ENCODE measurements at regions not wholly inside any gene's neighbourhood (a gene's known extent, or its start where the extent isn't known, plus 50 kb on each side); places are given as distances from the start of the nearest gene placed in this dataset.

DNA sequence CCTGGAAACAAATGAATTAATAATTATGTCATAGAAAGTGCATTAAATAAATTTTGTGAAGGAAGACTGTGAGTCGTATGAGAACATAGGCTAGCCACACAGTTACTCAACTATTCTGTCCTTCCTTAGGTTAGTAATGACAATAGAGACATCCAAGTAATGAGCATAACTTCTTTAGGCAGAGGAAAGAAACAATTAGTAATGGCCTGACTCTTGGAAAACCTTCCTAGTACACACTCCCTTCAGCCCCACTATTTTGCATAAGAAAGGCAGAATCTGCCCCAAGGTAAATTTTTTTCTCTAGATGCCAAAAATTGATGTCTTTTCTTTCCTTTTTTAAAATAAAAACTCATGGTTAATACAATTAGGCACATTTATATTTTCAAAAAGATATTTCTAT, 1619.0 kb upstream of the WWC1 start:
- H3K4me3 ChIP-seq (ENCODE audit: low read depth, low read length, poor library complexity, severe bottlenecking) = no peak overlapping the region
- no peak overlapping the region for H2AFZ ChIP-seq (ENCODE audit: low read length)
- no peaks in the 10 kb centered on the region for H3K9me2 ChIP-seq (ENCODE audit: insufficient read depth, low read length)
- H3K27ac ChIP-seq (ENCODE audit: low read depth, low read length, poor library complexity, severe bottlenecking) = no peak overlapping the region
- no peaks in the 10 kb centered on the region for H3K36me3 ChIP-seq (ENCODE audit: insufficient read depth, low read length)
- no TSS peak for BruUV-seq (replicated peaks)
- no peaks in the 10 kb centered on the region for H4K20me1 ChIP-seq (ENCODE audit: insufficient read depth, low read length)
- no peaks in the 10 kb centered on the region for H3K9me3 ChIP-seq (ENCODE audit: low read length)
- DNase-seq (ENCODE audit: low spot score) = no peak
- no peaks in the 10 kb centered on the region for H3K4me1 ChIP-seq (ENCODE audit: insufficient read depth, low read length, poor library complexity, severe bottlenecking)
- no peaks in the 10 kb centered on the region for H3K79me2 ChIP-seq (ENCODE audit: insufficient read depth, low read depth, low read length)
- POLR2A ChIA-PET = no interaction called here
- CTCF ChIA-PET (ENCODE audit: unreplicated experiment) = no interaction called here
- H3K4me2 ChIP-seq (ENCODE audit: low read length) = no peak overlapping the region
- TF ChIP-seq CTCF (conservative IDR thresholded peaks at IDR 0.05; ENCODE audit: low read length) (no peak), EZH2phosphoT487 (IDR thresholded peaks at IDR 0.05; ENCODE audit: borderline replicate concordance, low read depth, low read length) (no peak)
- intact Hi-C loops (cut with micrococcal nuclease; ENCODE audit: unreplicated experiment) = no loop called here

- H4K20me1 ChIP-seq (ENCODE audit: insufficient read depth, low read length) = no peaks in the 10 kb centered on the region
- ChIA-PET CTCF (ENCODE audit: unreplicated experiment) (no interaction called here), POLR2A (no interaction called here)
- H2AFZ ChIP-seq (ENCODE audit: low read length) = no peak overlapping the region
- TF ChIP-seq CTCF (conservative IDR thresholded peaks at IDR 0.05; ENCODE audit: low read length) (no peak), EZH2phosphoT487 (IDR thresholded peaks at IDR 0.05; ENCODE audit: borderline replicate concordance, low read depth, low read length) (no peak)
- no peaks in the 10 kb centered on the region for H3K9me2 ChIP-seq (ENCODE audit: insufficient read depth, low read length)
- BruUV-seq (replicated peaks) = no TSS peak
- H3K9me3 ChIP-seq (ENCODE audit: low read length) = no peaks in the 10 kb centered on the region
- DNase-seq (ENCODE audit: low spot score) = no peak
- H3K79me2 ChIP-seq (ENCODE audit: insufficient read depth, low read depth, low read length) = no peaks in the 10 kb centered on the region
- H3K4me2 ChIP-seq (ENCODE audit: low read length) = no peak overlapping the region
- no peak overlapping the region for H3K27ac ChIP-seq (ENCODE audit: low read depth, low read length, poor library complexity, severe bottlenecking)
- intact Hi-C loops (cut with micrococcal nuclease; ENCODE audit: unreplicated experiment) = no loop called here
- H3K36me3 ChIP-seq (ENCODE audit: insufficient read depth, low read length) = no peaks in the 10 kb centered on the region
- no peaks in the 10 kb centered on the region for H3K4me1 ChIP-seq (ENCODE audit: insufficient read depth, low read length, poor library complexity, severe bottlenecking)
- no peak overlapping the region for H3K4me3 ChIP-seq (ENCODE audit: low read depth, low read length, poor library complexity, severe bottlenecking)
These were observed 1613.6 kb upstream of the WWC1 start for GRCh38 chr5:166677891-166678290.

DNA sequence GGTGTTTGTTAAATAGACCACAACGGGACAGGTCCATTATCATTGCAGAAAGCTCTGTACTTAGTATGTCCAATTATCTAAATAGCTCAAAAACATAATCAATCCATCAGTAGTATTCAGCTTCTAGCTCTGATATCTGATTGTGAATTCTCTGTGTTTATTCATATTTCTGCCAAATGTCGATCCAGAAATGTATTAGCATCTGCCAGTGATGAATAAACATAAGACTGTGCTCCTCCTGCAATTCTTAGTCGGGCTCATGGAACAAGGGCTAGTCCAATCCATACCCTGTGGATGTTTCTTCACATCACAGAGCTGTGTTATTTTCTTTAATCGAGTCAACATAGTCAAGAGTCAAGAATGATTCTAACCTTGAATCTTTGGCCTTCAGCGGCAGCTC, 1612.1 kb upstream of the WWC1 start:
- DNase-seq (ENCODE audit: low spot score) = no peak
- BruUV-seq (replicated peaks) = no TSS peak
- TF ChIP-seq CTCF (conservative IDR thresholded peaks at IDR 0.05; ENCODE audit: low read length) (no peak), EZH2phosphoT487 (IDR thresholded peaks at IDR 0.05; ENCODE audit: borderline replicate concordance, low read depth, low read length) (no peak)
- intact Hi-C loops (cut with micrococcal nuclease; ENCODE audit: unreplicated experiment) = no loop called here
- Histone ChIP-seq H3K79me2 (ENCODE audit: insufficient read depth, low read depth, low read length) (no peaks in the 10 kb centered on the region), H4K20me1 (ENCODE audit: insufficient read depth, low read length) (no peaks in the 10 kb centered on the region), H3K9me2 (ENCODE audit: insufficient read depth, low read length) (no peaks in the 10 kb centered on the region), H3K4me3 (ENCODE audit: low read depth, low read length, poor library complexity, severe bottlenecking) (no peak overlapping the region), H2AFZ (ENCODE audit: low read length) (no peak overlapping the region), H3K36me3 (ENCODE audit: insufficient read depth, low read length) (no peaks in the 10 kb centered on the region), H3K4me1 (ENCODE audit: insufficient read depth, low read length, poor library complexity, severe bottlenecking) (no peaks in the 10 kb centered on the region), H3K27ac (ENCODE audit: low read depth, low read length, poor library complexity, severe bottlenecking) (no peak overlapping the region), H3K4me2 (ENCODE audit: low read length) (no peak overlapping the region), H3K9me3 (ENCODE audit: low read length) (no peaks in the 10 kb centered on the region)
- POLR2A ChIA-PET = no interaction called here
- CTCF ChIA-PET (ENCODE audit: unreplicated experiment) = no interaction called here
